ENCODE measurements at regions not wholly inside any gene's neighbourhood (a gene's known extent, or its start where the extent isn't known, plus 50 kb on each side); places are given as distances from the start of the nearest gene placed in this dataset.

- H3K4me1 ChIP-seq (ENCODE audit: insufficient read depth, low read length): no peaks in the 10 kb centered on the region
- H3K79me2 ChIP-seq (ENCODE audit: insufficient read depth, low read length): no peaks in the 10 kb centered on the region
- no TSS peak for BruUV-seq (replicated peaks)
- H3K27ac ChIP-seq (ENCODE audit: extremely low read length, insufficient read depth, low read length): no peak overlapping the region
- FAIRE-seq: no peak
- H3K9ac ChIP-seq (ENCODE audit: insufficient read depth, low read depth, low read length): no peak overlapping the region
- no peak overlapping the region for H3K4me3 ChIP-seq (replicated peaks in 1 of 3; ENCODE audit: insufficient read depth in 1 of 3, low read depth in 2 of 3, low read length in 3 of 3)
- H3K4me2 ChIP-seq (ENCODE audit: low read depth, low read length): no peak overlapping the region
- H3K9me3 ChIP-seq (ENCODE audit: low read length): no peaks in the 10 kb centered on the region
- H4K20me1 ChIP-seq (ENCODE audit: insufficient read depth, low read length): no peaks in the 10 kb centered on the region
- WGBS (ENCODE audit: low lambda C conversion rate): 9% methylated on average over 1 of the region's 1 CpG
- no peak for ATAC-seq
- intact Hi-C loops (cut with micrococcal nuclease; ENCODE audit: unreplicated experiment): no loop called here
- no peak for TF ChIP-seq SETDB1 (CRISPR knock-in tag; IDR thresholded peaks at IDR 0.05; ENCODE audit: borderline replicate concordance)
- no peak for TF ChIP-seq ZNF616 (CRISPR knock-in tag; IDR thresholded peaks at IDR 0.05; ENCODE audit: low read depth)
- no peak for TF ChIP-seq FLYWCH1 (CRISPR knock-in tag; IDR thresholded peaks at IDR 0.05)
- TF ChIP-seq ERF (CRISPR knock-in tag; IDR thresholded peaks at IDR 0.05): no peak
- TF ChIP-seq ZUFSP (CRISPR knock-in tag; IDR thresholded peaks at IDR 0.05; ENCODE audit: borderline replicate concordance): no peak
- no peak for TF ChIP-seq PLSCR1 (CRISPR knock-in tag; IDR thresholded peaks at IDR 0.05; ENCODE audit: borderline replicate concordance)
- no peak for TF ChIP-seq SNAPC4 (CRISPR knock-in tag; IDR thresholded peaks at IDR 0.05)
- TF ChIP-seq ZBTB26 (CRISPR knock-in tag; IDR thresholded peaks at IDR 0.05; ENCODE audit: borderline replicate concordance): no peak
- TF ChIP-seq ZMYM2 (CRISPR knock-in tag; IDR thresholded peaks at IDR 0.05): no peak
- DNase-seq (ENCODE audit: low spot score): no peak
- H2AFZ ChIP-seq (ENCODE audit: low read length): no peak overlapping the region
- ChIA-PET POLR2A (no interaction called here), CTCF (ENCODE audit: low intra/inter-chr PET ratio, low total read pairs) (no interaction called here)
- H3K27me3 ChIP-seq (ENCODE audit: control insufficient read depth in 1 of 2, insufficient read depth in 2 of 2, low read length in 2 of 2): no peaks in the 10 kb centered on the region
- in situ Hi-C loops (cut with HindIII; ENCODE audit: extremely low pct_ligation_motif_present, low pct_unique_long_range_greater_than_20kb): no loop called here
- no peaks in the 10 kb centered on the region for H3K36me3 ChIP-seq (replicated peaks in 1 of 2; ENCODE audit: control insufficient read depth in 1 of 2, insufficient read depth in 2 of 2, low read length in 2 of 2)
Observed at GRCh38 chrX:125175991-125176584, 143.6 kb upstream of the TEX13C start.
